ENCODE measurements at regions not wholly inside any gene's neighbourhood (a gene's known extent, or its start where the extent isn't known, plus 50 kb on each side); places are given as distances from the start of the nearest gene placed in this dataset.

- TF ChIP-seq CTCF (IDR thresholded peaks at IDR 0.05) (no peak), POLR2A (IDR thresholded peaks at IDR 0.05) (no peak)
These were observed 431.4 kb upstream of the DCC start for GRCh38 chr18:51908598-51908944.

Data from uterus (tissue), 2 donors.